Vagina (tissue), 2 donors: ENCODE measurements at regions not wholly inside any gene's neighbourhood (a gene's known extent, or its start where the extent isn't known, plus 50 kb on each side); places are given as distances from the start of the nearest gene placed in this dataset.

Source experiments
- DNase-seq, 2 donors: peaks; one replicate each; pipeline ENCODE4 v3.0.0-alpha.2; 2017; ENCODE audit errors: extremely low spot score in 2 of 2
- H3K27ac ChIP-seq: fragments of 200-600 bp; sonication (generic); one replicate; pipeline ENCODE4 v1.5.1; 2019
- H3K27me3 ChIP-seq: fragments of 200-600 bp; sonication (generic); one replicate; pipeline ENCODE4 v1.5.1; 2019
- H3K36me3 ChIP-seq, 2 donors: fragments of 200-600 bp; sonication (generic); one replicate each; pipeline ENCODE4 v1.5.1; 2017 to 2019
- H3K4me1 ChIP-seq: fragments of 200-600 bp; sonication (generic); one replicate; pipeline ENCODE4 v1.5.1; 2019
- H3K4me3 ChIP-seq, 2 donors: fragments of 200-600 bp; sonication (generic); 1 replicate in 1 of 2; 2 replicates in 1 of 2; pipeline ENCODE4 v1.5.1; 2016 to 2019
- H3K9me3 ChIP-seq: fragments of 200-600 bp; sonication (generic); one replicate; pipeline ENCODE4 v1.5.1; 2019
- CTCF ChIP-seq, 3 experiments: fragments of 450-650 bp in 2 of 3; fragments of 200-600 bp in 1 of 3; sonication (generic) in 1 of 3; IDR thresholded peaks; one replicate each; pipeline ENCODE4 v1.5.1; 2017 to 2019; ENCODE audit warnings: antibody characterized with exemption in 3 of 3, mild to moderate bottlenecking in 2 of 3, moderate library complexity in 2 of 3
- POLR2A ChIP-seq, 2 donors: fragments of 450-650 bp; IDR thresholded peaks; one replicate each; pipeline ENCODE4 v1.6.1; 2017; ENCODE audit warnings: antibody characterized with exemption in 2 of 2, mild to moderate bottlenecking in 2 of 2, moderate library complexity in 2 of 2
- POLR2AphosphoS5 ChIP-seq, 2 donors: sonication (generic); formaldehyde crosslinking; IDR thresholded peaks; one replicate each; pipeline ENCODE4 v1.9.0; 2017; ENCODE audit warnings: antibody characterized with exemption in 2 of 2, mild to moderate bottlenecking in 2 of 2, low read depth in 1 of 2; ENCODE audit not compliant: insufficient read depth in 1 of 2
- intact Hi-C: fragments of 100-400 bp; cut with DNase I; formaldehyde crosslinking; loops from one replicate; pipeline ENCODE4 v1.15.1; 2023

GRCh38 chr12:107144441-107144840 is 51.1 kb upstream of the CRY1 start:
- TF ChIP-seq POLR2A (IDR thresholded peaks at IDR 0.05) (no peak), POLR2AphosphoS5 (IDR thresholded peaks at IDR 0.05; ENCODE audit: insufficient read depth in 1 of 2, low read depth in 1 of 2) (no peak), CTCF (IDR thresholded peaks at IDR 0.05) (no peak)
- no peaks in the 10 kb centered on the region for H3K27me3 ChIP-seq
- no peaks in the 10 kb centered on the region for H3K4me1 ChIP-seq
- no peak for DNase-seq
- H3K4me3 ChIP-seq = no peak overlapping the region
- H3K27ac ChIP-seq = no peak overlapping the region
- no peaks in the 10 kb centered on the region for H3K36me3 ChIP-seq
- no peaks in the 10 kb centered on the region for H3K9me3 ChIP-seq
- intact Hi-C loops = no loop called here

- DNase-seq = no peak
- intact Hi-C loops = no loop called here
- no peaks in the 10 kb centered on the region for H3K36me3 ChIP-seq
- H3K9me3 ChIP-seq = no peaks in the 10 kb centered on the region
- H3K4me1 ChIP-seq = no peaks in the 10 kb centered on the region
- no peak overlapping the region for H3K4me3 ChIP-seq
- TF ChIP-seq POLR2AphosphoS5 (IDR thresholded peaks at IDR 0.05; ENCODE audit: insufficient read depth in 1 of 2, low read depth in 1 of 2) (no peak), CTCF (IDR thresholded peaks at IDR 0.05) (no peak), POLR2A (IDR thresholded peaks at IDR 0.05) (no peak)
- H3K27me3 ChIP-seq = no peaks in the 10 kb centered on the region
- no peak overlapping the region for H3K27ac ChIP-seq
Observed at GRCh38 chr12:107144990-107145389, 51.6 kb upstream of the CRY1 start.

GRCh38 chr12:107145397-107145796 is 52.0 kb upstream of the CRY1 start:
- Histone ChIP-seq H3K9me3 (no peaks in the 10 kb centered on the region), H3K4me3 (no peak overlapping the region), H3K27me3 (no peaks in the 10 kb centered on the region), H3K36me3 (no peaks in the 10 kb centered on the region), H3K4me1 (no peaks in the 10 kb centered on the region), H3K27ac (no peak overlapping the region)
- no peak for DNase-seq
- TF ChIP-seq POLR2A (IDR thresholded peaks at IDR 0.05) (no peak), CTCF (IDR thresholded peaks at IDR 0.05) (no peak)
- intact Hi-C loops = no loop called here

GRCh38 chr12:107148107-107148506 is 54.8 kb upstream of the CRY1 start:
- Histone ChIP-seq H3K27me3 (no peaks in the 10 kb centered on the region), H3K4me1 (no peaks in the 10 kb centered on the region), H3K9me3 (no peaks in the 10 kb centered on the region), H3K4me3 (no peak overlapping the region), H3K27ac (no peak overlapping the region), H3K36me3 (no peaks in the 10 kb centered on the region)
- intact Hi-C loops = no loop called here
- no peak for TF ChIP-seq CTCF (IDR thresholded peaks at IDR 0.05)
- TF ChIP-seq POLR2AphosphoS5 (IDR thresholded peaks at IDR 0.05; ENCODE audit: insufficient read depth in 1 of 2, low read depth in 1 of 2) = no peak
- TF ChIP-seq POLR2A (IDR thresholded peaks at IDR 0.05) = no peak
- no peak for DNase-seq

- intact Hi-C loops = no loop called here
- no peak overlapping the region for H3K27ac ChIP-seq
- no peaks in the 10 kb centered on the region for H3K4me1 ChIP-seq
- no peak for DNase-seq
- H3K4me3 ChIP-seq = no peak overlapping the region
- H3K27me3 ChIP-seq = no peaks in the 10 kb centered on the region
- no peaks in the 10 kb centered on the region for H3K36me3 ChIP-seq
- TF ChIP-seq POLR2A (IDR thresholded peaks at IDR 0.05) = no peak
- no peak for TF ChIP-seq CTCF (IDR thresholded peaks at IDR 0.05)
- TF ChIP-seq POLR2AphosphoS5 (IDR thresholded peaks at IDR 0.05; ENCODE audit: insufficient read depth in 1 of 2, low read depth in 1 of 2) = no peak
- no peaks in the 10 kb centered on the region for H3K9me3 ChIP-seq
Observed at GRCh38 chr12:107152315-107152714, 59.0 kb upstream of the CRY1 start.
